Left lung (tissue), 4 donors: ENCODE measurements at regions not wholly inside any gene's neighbourhood (a gene's known extent, or its start where the extent isn't known, plus 50 kb on each side); places are given as distances from the start of the nearest gene placed in this dataset.

Experiments used
- ATAC-seq: fragments of 200-7000 bp; cut with Tn5 transposase; one replicate; pipeline ENCODE4 v1.9.1; 2020; ENCODE audit warnings: moderate library complexity
- DNase-seq, 4 donors: peaks; one replicate each; pipeline ENCODE4 v3.0.0-alpha.2; 2013 to 2020
- H3K27ac ChIP-seq, 2 donors: fragments of 200-600 bp; sonication (generic) in 1 of 2; one replicate each; pipeline versions ENCODE4 v1.5.0 to v1.8.0; 2020 to 2021
- H3K27me3 ChIP-seq, 2 donors: fragments of 200-600 bp; sonication (generic) in 1 of 2; one replicate each; pipeline versions ENCODE4 v1.5.0 to v1.8.0; 2020 to 2021
- H3K36me3 ChIP-seq, 2 donors: fragments of 200-600 bp; sonication (generic) in 1 of 2; one replicate each; pipeline versions ENCODE4 v1.5.0 to v1.8.0; 2020 to 2021
- H3K4me1 ChIP-seq, 2 donors: fragments of 200-600 bp; one replicate each; pipeline ENCODE4 v1.8.0; 2021
- H3K4me3 ChIP-seq, 2 donors: fragments of 200-600 bp; sonication (generic) in 1 of 2; one replicate each; pipeline versions ENCODE4 v1.5.0 to v1.8.0; 2020 to 2021; ENCODE audit warnings: mild to moderate bottlenecking in 1 of 2
- H3K9me3 ChIP-seq, 2 donors: fragments of 200-600 bp; sonication (generic) in 1 of 2; one replicate each; pipeline versions ENCODE4 v1.5.0 to v1.8.0; 2020 to 2021
- CTCF ChIP-seq, 2 donors: fragments of 200-600 bp; sonication (generic) in 1 of 2; IDR thresholded peaks; one replicate each; pipeline versions ENCODE4 v1.5.0 to v1.8.0; 2021; ENCODE audit warnings: antibody characterized with exemption in 2 of 2
- intact Hi-C, 2 donors: fragments of 100-400 bp; cut with DNase I; formaldehyde crosslinking; loops; one replicate each; pipeline versions ENCODE4 v1.11.2 to v1.14.2; 2022
- donor health status: DM: no; HTN: yes; CAD: no.
- donor health status: DM: no; HTN: no; CAD: no.

- Histone ChIP-seq H3K4me3 (no peak overlapping the region), H3K4me1 (no peaks in the 10 kb centered on the region), H3K27me3 (no peaks in the 10 kb centered on the region), H3K36me3 (no peaks in the 10 kb centered on the region), H3K27ac (no peak overlapping the region), H3K9me3 (no peaks in the 10 kb centered on the region)
- no peak for TF ChIP-seq CTCF (IDR thresholded peaks at IDR 0.05)
- DNase-seq, result no peak
- ATAC-seq, result no peak
- intact Hi-C loops, result no loop called here
Observed at GRCh38 chr15:39193611-39194010, 387.3 kb upstream of the THBS1 start.

DNA sequence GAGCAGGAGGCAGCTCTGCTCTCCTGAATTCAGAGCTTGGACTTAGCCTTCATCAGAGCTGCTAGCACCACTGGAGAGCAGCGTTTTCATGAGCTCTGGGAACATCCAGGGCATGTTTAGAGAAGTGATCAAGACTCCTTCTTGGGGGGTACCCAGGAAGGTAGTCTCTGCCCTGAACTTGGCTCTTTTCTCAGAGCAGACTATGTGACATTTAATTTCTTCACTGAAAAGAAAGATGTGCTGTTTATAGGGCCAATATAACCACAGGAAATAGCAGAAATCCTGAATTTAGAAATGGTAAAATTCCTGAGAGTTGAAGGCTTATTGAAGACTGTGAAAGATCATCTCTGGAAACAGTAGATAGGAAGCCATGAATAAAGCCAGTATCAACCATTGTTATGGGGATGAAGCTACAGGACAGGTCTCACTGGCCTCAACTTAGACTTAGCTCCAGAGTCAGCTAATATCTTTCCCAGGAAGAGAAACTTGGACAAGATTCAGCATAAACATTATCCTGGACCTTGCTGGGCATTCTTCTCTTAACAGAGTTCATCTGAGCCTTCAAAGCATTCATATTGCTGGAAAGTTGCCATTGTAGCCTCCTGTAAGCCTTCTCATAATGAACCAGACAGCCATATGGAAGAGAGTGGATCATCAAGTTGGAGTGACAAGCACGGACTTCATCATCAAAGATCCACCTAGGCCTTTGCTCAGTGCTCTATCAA lies 386.6 kb upstream of the THBS1 start:
- DNase-seq, result no peak
- intact Hi-C loops, result no loop called here
- ATAC-seq, result no peak
- Histone ChIP-seq H3K4me1 (no peaks in the 10 kb centered on the region), H3K27ac (no peak overlapping the region), H3K4me3 (no peak overlapping the region), H3K27me3 (no peaks in the 10 kb centered on the region), H3K9me3 (no peaks in the 10 kb centered on the region), H3K36me3 (no peaks in the 10 kb centered on the region)
- TF ChIP-seq CTCF (IDR thresholded peaks at IDR 0.05), result no peak

DNA sequence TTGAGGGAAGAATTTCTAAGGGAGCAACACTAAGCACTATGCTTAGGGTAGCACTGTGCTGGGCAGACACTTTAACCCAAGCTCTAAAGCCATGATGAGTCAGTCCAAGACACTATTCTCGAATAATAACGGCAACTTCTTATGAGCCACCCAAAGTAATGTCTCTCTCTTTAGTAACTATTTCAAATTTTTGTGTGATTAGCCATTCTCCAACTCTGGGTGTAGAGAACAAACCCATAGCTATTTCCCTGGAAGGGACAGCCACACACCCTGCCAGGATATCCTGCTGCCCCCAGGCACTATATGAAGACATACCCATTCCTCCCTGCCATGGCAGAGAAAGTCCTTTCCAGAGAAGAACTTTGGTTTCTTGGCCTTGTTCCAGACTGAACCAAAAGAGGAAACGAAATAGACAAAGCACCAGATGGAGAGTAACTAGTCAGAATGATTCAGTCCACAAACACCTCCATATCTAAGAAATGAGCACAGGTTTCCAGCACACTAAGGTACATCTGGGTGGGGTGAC lies 384.9 kb upstream of the THBS1 start:
- DNase-seq (no peak), ATAC-seq (no peak)
- no peak overlapping the region for H3K27ac ChIP-seq
- no peak for TF ChIP-seq CTCF (IDR thresholded peaks at IDR 0.05)
- no peak overlapping the region for H3K4me3 ChIP-seq
- no peaks in the 10 kb centered on the region for H3K4me1 ChIP-seq
- intact Hi-C loops, result no loop called here
- no peaks in the 10 kb centered on the region for H3K9me3 ChIP-seq
- H3K27me3 ChIP-seq, result no peaks in the 10 kb centered on the region
- no peaks in the 10 kb centered on the region for H3K36me3 ChIP-seq

GRCh38 chr15:39198044-39199000 lies 382.6 kb upstream of the THBS1 start:
- Histone ChIP-seq H3K36me3 (no peaks in the 10 kb centered on the region), H3K27me3 (no peaks in the 10 kb centered on the region), H3K27ac (no peak overlapping the region), H3K4me3 (no peak overlapping the region), H3K4me1 (no peaks in the 10 kb centered on the region), H3K9me3 (no peaks in the 10 kb centered on the region)
- intact Hi-C loops, result no loop called here
- ATAC-seq (no peak), DNase-seq (no peak)
- no peak for TF ChIP-seq CTCF (IDR thresholded peaks at IDR 0.05)

- Histone ChIP-seq H3K4me1 (no peaks in the 10 kb centered on the region), H3K9me3 (no peaks in the 10 kb centered on the region), H3K4me3 (no peak overlapping the region), H3K27me3 (no peaks in the 10 kb centered on the region), H3K27ac (no peak overlapping the region), H3K36me3 (no peaks in the 10 kb centered on the region)
- no peak for TF ChIP-seq CTCF (IDR thresholded peaks at IDR 0.05)
- ATAC-seq, result peak; percentile 43
- peak in 2 of 4 donors; percentile 29 to 64 for DNase-seq
- intact Hi-C loops, result no loop called here
Observed at GRCh38 chr15:39199076-39199475, 381.8 kb upstream of the THBS1 start.
